ENCODE measurements at regions not wholly inside any gene's neighbourhood (a gene's known extent, or its start where the extent isn't known, plus 50 kb on each side); places are given as distances from the start of the nearest gene placed in this dataset.

GRCh38 chr5:42881416-42882117, 69.9 kb upstream of the SELENOP start:
- TF ChIP-seq CTCF (conservative IDR thresholded peaks at IDR 0.05) (no peak), EZH2 (IDR thresholded peaks at IDR 0.05; ENCODE audit: low read depth) (no peak)
